ENCODE measurements at regions not wholly inside any gene's neighbourhood (a gene's known extent, or its start where the extent isn't known, plus 50 kb on each side); places are given as distances from the start of the nearest gene placed in this dataset.

GRCh38 chr3:147615035-147615434, 205.9 kb downstream of the ZIC1 start:
- no peak for TF ChIP-seq CTCF (IDR thresholded peaks at IDR 0.05)
- DNase-seq (ENCODE audit: low spot score): no peak
- ATAC-seq (ENCODE audit: low FRiP score): no peak

- DNase-seq (ENCODE audit: low spot score): no peak
- no peak for TF ChIP-seq CTCF (IDR thresholded peaks at IDR 0.05)
- ATAC-seq (ENCODE audit: low FRiP score): no peak
Measured at GRCh38 chr3:147616998-147617619, 207.9 kb downstream of the ZIC1 start.

- TF ChIP-seq CTCF (IDR thresholded peaks at IDR 0.05): no peak
- ATAC-seq (ENCODE audit: low FRiP score): no peak
- DNase-seq (ENCODE audit: low spot score): no peak
Measured at GRCh38 chr3:147618691-147619090, 209.5 kb downstream of the ZIC1 start.

- no peak for TF ChIP-seq CTCF (IDR thresholded peaks at IDR 0.05)
- DNase-seq (ENCODE audit: low spot score): no peak
- no peak for ATAC-seq (ENCODE audit: low FRiP score)
Measured at GRCh38 chr3:147619921-147620560, 210.9 kb downstream of the ZIC1 start.

- no peak for TF ChIP-seq CTCF (IDR thresholded peaks at IDR 0.05)
- ATAC-seq (ENCODE audit: low FRiP score) (no peak), DNase-seq (ENCODE audit: low spot score) (no peak)
Measured at GRCh38 chr3:147620906-147621305, 211.7 kb downstream of the ZIC1 start.

GRCh38 chr3:147630921-147631415, 221.8 kb downstream of the ZIC1 start:
- DNase-seq (ENCODE audit: low spot score): no peak
- TF ChIP-seq CTCF (IDR thresholded peaks at IDR 0.05): no peak
- ATAC-seq (ENCODE audit: low FRiP score): no peak

- ATAC-seq (ENCODE audit: low FRiP score): no peak
Measured at GRCh38 chr3:147640781-147641180, 231.6 kb downstream of the ZIC1 start.

More at GRCh38 chr3:147640781-147641180, 231.6 kb downstream of the ZIC1 start:
- DNase-seq (ENCODE audit: low spot score): no peak
- TF ChIP-seq CTCF (IDR thresholded peaks at IDR 0.05): no peak
